Right ventricle myocardium superior (tissue), 1 donor: ENCODE measurements at regions not wholly inside any gene's neighbourhood (a gene's known extent, or its start where the extent isn't known, plus 50 kb on each side); places are given as distances from the start of the nearest gene placed in this dataset.
"Not testable (repeated sequence)": the region's sequence is repeated elsewhere in the genome, so short reads cannot be mapped to it uniquely, and the experiment has no call there.

Experiments
- ATAC-seq: fragments of 200-7000 bp; cut with Tn5 transposase; one replicate; pipeline ENCODE4 v1.9.1; 2020; ENCODE audit warnings: mild to moderate bottlenecking; ENCODE audit not compliant: poor library complexity
- DNase-seq: peaks from one replicate; pipeline ENCODE4 v3.0.0-alpha.2; 2020
- intact Hi-C: fragments of 100-400 bp; cut with DNase I; formaldehyde crosslinking; loops from one replicate; pipeline ENCODE4 v1.11.2; 2022
- donor health status: DM: no; HTN: yes; CAD: no; lungs with severe emphysema.

DNA sequence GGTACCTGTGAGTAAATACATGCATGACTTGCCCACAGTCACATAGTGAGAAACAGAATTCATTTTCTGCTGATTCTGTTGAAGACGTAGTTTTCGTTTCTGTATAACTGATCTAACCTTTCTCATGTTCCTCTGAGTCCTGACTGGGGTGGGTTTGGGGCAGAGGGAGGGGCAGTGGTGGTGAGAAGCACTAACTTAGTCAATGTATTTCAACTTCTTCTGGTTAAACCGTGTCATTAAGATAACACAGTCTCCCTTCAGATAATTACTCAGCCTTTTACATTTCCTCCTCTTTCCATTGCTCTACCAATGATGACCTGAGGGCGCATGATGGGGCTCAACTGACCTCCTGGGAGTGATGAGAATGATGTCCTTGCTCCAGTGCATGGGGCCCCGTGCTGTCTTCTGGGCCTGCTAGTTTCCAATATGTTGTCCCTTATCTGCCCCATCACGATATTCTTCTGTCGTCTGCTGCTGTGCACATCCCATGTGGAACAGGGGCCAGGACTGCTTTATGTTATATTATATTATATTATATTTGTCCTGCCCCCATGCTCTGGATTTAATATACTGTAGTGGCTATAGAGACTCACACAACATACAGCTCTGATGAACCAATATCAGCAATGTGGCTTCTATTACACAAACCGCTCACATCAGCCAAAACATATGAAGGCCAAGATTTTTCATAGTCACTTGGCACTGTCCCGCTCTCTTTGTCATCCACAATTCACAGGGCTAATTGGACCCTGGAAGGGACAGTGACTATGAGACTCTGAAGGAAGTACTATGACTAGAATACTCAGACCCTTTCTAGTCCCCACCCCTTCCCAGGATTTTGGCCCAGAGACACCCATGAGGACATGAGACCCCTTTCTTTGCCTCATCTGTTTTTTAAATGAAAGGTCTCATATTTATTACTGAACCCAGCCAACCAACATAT is 407.1 kb upstream of the MCTP2 start:
- intact Hi-C loops, result no loop called here
- ATAC-seq (peak; percentile 26), DNase-seq (no peak)

DNA sequence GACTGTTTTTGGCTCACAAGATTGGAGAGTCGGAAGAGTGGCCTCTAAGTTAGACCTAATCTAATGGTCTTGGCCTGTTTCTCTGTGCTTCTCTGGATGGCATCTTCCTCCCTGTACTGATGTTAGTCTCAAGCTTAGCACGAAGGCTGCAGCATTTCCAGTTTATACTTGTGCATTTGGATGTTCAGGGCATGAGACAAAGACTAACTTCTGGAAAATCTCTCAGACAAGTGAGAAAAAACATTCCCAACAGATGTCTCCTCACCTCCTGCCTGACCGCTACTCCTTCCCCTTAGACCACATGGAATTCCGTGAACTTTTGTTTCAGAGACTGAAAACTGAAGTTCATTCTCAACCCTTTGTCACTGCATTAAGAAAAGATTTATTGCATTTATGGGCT is 410.8 kb upstream of the MCTP2 start:
- intact Hi-C loops, result no loop called here
- ATAC-seq, result no peak
- DNase-seq, result no peak

DNA sequence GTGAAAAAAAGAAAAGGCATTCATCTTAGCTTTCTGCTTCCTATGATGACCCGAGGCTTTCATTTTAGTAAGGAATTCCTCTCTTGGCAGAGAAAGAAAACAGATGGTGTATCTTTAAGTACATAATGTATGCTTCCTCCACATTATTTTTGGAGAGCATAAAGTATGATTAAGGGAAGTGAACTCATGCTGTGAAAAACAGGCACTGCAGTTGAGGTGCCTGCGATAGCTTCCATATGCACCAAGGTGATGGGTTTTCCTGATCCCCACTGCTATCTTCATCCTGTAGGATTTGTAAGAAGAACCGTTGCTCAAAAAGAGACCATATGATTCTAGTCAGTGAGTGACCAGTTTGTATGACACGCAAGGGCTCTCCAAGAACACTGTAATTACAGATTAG is 411.5 kb upstream of the MCTP2 start:
- DNase-seq, result no peak
- ATAC-seq, result no peak
- intact Hi-C loops, result no loop called here

DNA sequence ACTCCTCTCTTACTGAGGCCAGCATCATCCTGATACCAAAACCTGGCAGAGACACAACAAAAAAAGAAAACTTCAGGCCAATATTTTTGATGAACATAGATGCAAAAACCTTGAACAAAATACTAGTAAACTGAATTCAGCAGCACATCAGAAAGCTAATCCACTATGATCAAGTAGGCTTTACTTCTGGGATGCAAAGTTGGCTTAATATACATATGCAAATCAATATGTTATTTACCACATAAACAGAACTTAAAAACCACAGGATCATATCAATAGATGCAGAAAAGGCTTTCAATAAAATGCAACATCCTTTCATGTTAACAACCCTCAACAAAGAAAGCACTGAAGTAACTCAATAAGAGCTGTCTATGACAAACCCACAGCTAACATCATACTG is 414.5 kb upstream of the MCTP2 start:
- intact Hi-C loops, result no loop called here

DNA sequence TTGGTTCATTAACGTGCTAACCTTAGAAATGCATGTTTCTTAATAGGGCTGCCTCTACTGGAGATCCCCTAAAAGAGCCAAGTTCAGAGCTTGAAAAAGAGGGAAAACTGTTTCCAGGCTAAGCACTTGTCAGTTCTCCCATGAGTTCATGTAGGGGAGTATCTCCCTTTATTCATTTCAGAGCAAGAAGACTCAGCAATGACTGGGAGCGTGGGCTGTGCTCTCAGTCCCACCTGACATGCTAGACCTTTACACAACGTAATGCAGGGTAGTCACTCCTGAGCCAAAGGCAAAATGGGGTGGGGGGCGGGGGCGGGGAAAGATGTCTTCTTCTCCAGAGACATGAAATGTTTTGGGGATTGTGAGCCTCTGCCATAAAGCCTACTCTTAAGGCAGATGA is 420.1 kb upstream of the MCTP2 start:
- intact Hi-C loops, result no loop called here
- ATAC-seq (no peak), DNase-seq (no peak)

More for the DNA sequence above, 414.5 kb upstream of the MCTP2 start:
- DNase-seq (no peak), ATAC-seq (no peak)

DNA sequence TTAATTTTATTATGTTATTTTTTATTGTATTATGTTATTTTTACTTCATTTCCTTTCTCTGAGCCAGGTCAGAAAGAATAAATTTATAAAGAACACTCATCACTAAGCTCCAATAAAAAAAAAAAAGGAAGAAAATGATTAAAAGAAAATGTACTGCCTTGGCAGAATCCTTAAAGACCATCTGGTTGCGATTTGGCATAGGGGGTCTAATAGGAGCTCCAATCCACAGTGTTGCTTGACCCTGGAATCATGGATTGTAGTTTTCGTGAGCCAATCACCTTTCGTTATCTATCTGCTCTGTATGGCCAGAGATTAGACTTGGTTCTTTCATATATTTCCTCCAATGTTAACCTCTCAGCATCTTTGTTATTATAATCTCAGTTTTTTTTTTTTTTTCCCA is 421.8 kb upstream of the MCTP2 start:
- ATAC-seq (no peak), DNase-seq (no peak)
- intact Hi-C loops, result no loop called here

DNA sequence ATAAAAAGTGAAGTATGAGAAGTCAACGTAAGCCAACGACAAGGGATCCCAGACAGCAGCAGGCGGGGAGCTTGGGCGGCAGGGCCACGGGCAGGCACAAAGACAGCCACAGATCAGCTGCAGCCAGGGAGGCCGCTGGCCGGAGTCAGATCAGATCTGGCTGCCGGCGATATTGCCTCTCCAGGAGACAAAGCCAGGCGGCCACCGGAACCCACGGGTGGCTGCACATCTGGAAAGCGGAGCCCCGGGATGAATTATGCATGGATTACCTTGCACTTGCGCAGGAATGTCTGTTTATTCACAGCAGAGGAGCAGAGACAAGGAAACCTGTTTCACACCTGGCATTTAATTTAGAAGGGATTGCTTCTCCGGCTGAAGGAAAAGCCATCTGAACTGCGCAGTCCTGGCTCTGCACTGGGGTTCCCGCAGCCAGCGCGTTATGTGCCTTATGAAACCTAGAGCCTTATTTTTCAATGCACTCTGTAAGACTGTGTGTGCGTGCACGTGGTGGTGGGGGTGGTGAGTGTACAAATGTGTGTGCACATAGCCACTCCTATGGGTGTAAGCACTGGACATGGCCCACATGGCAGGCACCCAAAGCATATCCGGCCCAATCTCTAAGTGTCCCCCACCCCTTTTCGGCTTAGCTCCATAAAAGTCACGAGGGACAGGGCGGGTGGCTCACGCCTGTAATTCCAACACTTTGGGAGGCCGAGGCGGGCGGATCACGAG is 427.8 kb upstream of the MCTP2 start:
- ATAC-seq (peak; percentile 78), DNase-seq (peak; percentile 66)
- intact Hi-C loops, result no loop called here

DNA sequence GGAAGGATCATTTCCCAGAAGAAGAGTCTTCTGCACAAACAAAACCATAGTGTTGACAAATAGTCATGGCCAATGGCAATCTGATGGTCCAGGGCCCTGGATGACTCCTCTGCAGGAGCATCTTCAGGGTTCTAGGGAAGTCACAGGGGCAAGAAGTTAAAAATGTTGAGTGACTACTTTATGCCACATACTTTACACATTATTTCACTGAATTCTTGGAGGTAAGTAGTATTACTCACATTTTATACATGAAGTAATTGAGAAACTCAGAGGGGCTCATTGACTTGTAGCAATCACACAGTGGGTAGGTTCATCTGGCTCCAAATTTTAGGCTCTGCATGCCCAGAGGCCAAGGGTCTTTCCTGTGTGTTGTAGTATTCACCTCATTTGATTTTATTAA is 430.2 kb upstream of the MCTP2 start:
- no peak for ATAC-seq
- intact Hi-C loops, result no loop called here
- no peak for DNase-seq

DNA sequence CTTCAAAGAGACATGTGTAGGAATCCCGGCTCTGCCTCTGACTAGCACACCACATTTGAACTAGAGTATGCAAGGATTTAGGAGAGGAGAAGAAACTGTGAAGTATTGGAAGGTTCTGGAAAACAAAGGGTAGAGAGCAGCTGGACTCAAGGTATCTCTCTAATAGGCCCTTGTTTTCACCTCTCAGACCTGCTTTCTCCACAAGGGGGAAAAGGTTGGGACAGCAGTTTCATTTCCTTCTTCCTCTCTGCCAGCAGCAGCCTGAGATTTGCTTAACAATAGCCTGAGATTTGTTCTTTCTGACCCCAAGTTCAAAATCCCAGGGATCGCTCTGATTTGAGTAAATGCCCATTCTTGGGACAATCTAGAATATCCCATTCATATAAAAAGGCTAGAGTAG is 430.6 kb upstream of the MCTP2 start:
- intact Hi-C loops, result no loop called here
- no peak for ATAC-seq

DNA sequence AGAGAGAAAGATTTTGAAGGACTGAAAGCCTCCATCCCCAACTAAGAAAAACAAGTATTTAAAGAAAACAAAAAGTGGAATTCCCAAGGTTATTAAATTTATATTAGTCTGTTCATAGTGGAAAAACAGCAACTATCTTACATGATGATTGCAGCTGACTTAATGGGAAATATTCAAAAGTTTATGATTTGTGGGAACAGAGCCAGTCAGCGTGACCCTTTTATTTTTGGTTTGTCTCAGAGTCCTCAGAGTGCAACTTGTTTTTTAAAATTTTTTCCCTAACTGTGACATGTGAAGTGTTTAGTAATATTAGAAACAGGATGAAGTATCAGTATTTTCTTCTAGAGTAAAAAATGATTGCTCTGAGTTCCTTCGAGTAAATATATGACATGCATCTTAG is 441.9 kb upstream of the MCTP2 start:
- DNase-seq, result no peak

More for the DNA sequence above, 430.6 kb upstream of the MCTP2 start:
- no peak for DNase-seq

DNA sequence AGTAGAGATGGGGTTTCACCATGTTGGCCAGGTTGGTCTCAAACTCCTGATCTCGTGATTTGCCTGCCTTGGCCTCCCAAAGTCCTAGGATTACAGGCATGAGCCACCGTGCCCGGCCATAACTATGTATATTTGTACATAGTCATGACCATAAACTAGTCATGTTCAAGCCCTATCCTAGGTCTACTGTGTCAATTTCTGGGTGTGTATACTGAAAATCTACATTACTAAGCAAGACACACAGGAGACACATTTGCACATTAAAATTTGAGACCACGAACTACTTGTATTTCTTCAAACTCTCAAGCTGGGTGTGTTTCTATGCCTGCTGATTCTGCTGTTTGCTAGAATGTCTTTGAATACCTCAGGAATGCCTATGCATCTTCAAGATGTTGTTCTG is 451.3 kb upstream of the MCTP2 start:
- ATAC-seq (no peak), DNase-seq (no peak)
- intact Hi-C loops, result no loop called here

More for the DNA sequence above, 441.9 kb upstream of the MCTP2 start:
- intact Hi-C loops, result no loop called here
- ATAC-seq, result no peak

DNA sequence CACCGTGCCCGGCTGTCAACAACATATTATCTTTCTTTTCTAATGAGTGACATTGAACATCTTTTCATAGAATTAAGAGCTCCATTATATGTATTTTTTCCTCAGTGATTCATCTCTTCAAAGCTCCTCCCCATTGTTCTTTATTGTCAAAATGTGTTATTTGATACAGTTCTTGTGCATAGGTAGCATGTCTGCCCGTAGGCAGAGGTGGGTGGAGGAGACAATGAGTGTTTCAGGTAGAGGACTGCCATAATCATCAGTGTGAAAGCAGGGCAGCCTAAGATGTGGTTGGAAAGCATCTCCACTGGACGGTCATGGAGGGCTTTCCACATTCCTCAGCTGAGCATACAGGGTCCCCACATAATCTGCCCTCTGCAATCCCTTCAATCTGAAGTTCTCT is 452.0 kb upstream of the MCTP2 start:
- DNase-seq, result no peak
- no peak for ATAC-seq
- intact Hi-C loops, result no loop called here

DNA sequence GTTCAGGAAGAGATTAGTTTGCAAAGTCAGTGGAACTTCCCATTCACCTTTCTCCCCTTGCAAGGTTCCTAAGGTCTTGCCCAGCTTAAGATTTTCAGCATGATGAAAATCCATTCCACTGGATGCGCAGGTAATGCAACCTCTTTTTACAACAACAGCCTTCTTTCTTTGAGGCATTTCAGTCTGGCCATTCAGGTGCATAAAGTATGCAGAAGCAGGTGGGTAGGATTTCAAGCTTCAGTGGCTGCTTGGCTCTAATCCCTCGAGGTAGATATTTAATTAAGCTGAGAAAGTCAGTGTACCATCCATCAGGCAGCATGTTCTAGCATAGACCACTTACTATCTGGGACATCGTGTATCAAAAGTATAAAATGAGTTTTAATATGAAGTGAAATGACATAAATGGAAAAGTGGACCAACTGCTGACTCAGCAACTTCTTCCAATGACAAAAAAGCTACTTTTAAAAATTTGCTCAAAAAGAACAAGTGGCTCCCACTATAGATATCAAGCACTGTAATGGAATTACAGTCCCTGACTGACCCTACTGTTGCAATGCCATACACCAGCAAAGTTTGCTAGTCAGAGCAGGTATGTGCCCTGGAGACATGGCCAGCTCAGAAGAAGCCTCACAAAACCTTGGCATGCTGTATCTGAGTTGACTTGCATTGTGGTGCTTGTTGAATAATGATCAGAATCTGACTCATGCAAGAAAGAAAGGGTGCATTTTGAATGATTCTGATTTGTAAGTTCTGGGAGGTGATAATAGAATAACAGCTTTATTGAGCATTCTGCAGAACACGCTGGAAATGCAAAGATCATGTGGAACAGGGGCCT is 459.9 kb upstream of the MCTP2 start:
- ATAC-seq (no peak), DNase-seq (no peak)
- intact Hi-C loops, result no loop called here

DNA sequence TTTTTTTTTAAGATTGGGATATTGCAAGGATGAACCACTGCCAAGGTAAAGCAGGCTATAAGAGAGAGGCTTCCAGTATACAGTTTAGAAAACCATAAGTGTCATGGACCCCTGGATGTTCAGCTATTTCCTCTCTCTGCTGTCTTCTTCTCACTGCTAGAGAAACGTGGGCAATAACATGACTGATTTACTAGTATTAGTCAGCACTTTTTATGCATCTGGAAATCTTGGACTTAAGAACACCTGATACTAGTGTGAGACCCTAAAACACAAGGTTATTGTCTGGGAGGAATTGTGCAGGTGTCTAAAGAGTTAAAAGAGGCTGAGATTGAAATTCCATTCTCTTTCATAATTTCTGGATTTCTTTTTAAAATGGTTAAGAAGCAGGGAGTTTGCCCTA is 460.6 kb upstream of the MCTP2 start:
- intact Hi-C loops, result no loop called here
- ATAC-seq, result no peak

DNA sequence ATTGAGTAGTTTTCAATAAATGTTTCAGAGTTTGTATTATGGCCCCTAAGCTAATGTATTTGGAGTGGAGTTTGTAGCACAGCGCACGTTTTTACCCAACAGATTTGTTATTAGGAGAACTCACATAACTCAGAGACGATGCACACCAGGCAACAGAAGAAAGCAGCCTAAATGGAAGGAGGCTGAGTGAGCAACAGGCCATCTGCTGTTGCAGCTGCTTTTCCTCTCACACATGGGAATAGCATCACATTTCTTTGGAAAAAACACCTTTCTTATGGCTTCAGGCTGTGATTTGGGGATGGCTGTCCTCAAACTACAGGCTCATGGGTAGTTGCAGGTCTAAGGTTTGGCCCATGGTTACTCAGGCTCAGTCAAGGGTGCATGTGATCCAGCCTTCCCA is 469.3 kb upstream of the MCTP2 start:
- DNase-seq (no peak), ATAC-seq (no peak)
- intact Hi-C loops, result no loop called here

More for the DNA sequence above, 460.6 kb upstream of the MCTP2 start:
- DNase-seq, result no peak

DNA sequence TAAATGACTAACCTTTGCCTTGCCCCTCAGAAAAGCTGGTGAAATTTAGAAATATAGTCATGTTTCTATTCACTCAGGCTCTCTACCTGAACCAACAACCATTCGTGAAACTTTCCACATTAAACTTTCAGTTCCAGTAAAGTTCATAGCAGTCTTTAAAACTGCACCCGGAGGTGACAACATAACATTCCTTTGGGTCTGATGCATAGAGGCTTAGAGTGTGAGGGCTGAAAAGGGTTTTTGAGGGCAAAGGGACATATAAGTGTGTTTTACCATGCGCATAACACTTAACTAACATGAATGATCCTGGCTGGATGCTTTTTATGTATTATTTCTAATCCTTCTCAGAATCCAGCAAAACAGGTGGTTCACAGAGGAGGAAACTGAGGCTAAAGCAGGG is 471.7 kb upstream of the MCTP2 start:
- ATAC-seq (no peak), DNase-seq (no peak)
- intact Hi-C loops, result no loop called here

DNA sequence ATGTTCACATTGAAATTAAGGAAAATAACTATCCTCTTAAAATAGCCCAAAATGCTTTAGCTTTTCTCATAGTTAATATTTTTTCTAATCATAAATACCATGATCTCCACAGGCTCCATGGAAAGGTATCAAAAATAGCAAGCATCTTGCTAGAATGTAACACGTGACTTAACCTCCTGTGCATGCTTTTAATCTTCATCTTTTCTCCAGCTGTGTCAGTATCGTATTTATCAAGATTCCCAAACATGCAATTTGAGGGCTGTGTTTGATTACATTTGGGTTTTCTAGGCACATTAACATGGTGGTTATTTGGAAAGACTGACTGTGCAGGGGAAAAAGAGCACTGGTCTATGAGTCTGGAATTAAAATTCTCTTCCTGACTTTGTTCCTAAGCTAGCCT is 472.5 kb upstream of the MCTP2 start:
- intact Hi-C loops, result no loop called here
- no peak for ATAC-seq
- no peak for DNase-seq

DNA sequence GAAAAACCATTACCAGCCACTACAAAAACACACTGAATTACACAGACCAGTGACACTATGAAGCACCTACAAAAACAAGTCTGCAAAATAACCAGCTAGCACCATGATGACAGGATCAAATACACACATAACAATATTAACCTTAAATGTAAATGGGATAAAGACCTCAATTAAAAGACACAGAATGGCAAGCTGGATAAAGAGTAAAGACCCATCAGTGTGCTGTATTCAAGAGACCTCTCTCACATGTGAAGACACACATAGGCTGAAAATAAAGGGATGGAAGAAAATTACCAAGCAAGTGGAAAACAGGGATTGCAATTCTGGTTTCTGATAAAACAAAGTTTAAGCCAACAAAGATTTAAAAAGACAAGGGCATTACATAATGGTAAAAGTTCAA is 482.7 kb upstream of the MCTP2 start:
- no peak for ATAC-seq
- DNase-seq, result no peak

DNA sequence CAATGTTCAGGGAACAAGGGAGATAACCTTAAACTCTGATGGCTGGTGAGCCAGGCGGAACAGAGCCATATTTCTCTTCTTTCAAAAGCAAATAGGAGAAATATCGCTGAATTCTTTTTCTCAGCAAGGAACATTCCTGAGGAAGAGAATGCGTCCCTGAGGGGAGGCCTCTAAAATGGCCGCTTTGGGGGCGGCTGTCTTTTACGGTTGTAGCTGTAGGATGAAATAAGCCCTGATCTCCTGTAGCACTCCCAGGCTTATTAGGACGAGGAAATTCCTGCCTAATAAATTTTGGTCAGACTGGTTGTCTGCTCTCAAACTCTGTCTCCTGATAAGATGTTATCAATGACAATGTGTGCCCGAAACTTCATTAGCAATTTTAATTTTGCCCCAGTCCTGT is 496.4 kb upstream of the MCTP2 start:
- ATAC-seq, intact Hi-C loops: not testable (repeated sequence)

More for the DNA sequence above, 482.7 kb upstream of the MCTP2 start:
- intact Hi-C loops, result no loop called here

More for the DNA sequence above, 496.4 kb upstream of the MCTP2 start:
- DNase-seq, result not testable (repeated sequence)
